ENCODE measurements at regions not wholly inside any gene's neighbourhood (a gene's known extent, or its start where the extent isn't known, plus 50 kb on each side); places are given as distances from the start of the nearest gene placed in this dataset.
A peak's percentile ranks its signal among the peaks of the same experiment; 100 is the strongest.

DNA sequence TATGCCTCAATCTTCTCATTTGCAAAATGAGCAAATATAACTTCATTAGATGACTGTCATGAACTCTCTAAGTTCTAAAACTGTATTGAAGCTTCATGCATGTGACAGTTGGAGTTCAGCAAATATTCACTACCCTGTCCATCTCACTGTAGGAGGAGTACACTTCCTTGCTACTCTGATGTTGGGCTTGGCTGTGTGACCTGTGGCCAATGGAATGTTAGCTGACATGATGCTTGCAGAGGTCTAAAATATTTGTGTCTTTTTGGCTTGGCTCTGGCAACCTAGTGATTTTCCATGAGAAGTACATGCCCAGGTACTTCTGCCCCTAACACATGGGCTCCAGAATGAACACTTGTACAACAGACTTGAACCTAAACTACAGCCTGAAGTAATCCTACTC lies 203.1 kb upstream of the ANKH start:
- no peak for TF ChIP-seq JUND (IDR thresholded peaks at IDR 0.05; ENCODE audit: low read depth)
- in situ Hi-C loops (cut with HindIII; ENCODE audit: low pct_unique_long_range_greater_than_20kb, low sequenced_read_pairs) = no loop called here

DNA sequence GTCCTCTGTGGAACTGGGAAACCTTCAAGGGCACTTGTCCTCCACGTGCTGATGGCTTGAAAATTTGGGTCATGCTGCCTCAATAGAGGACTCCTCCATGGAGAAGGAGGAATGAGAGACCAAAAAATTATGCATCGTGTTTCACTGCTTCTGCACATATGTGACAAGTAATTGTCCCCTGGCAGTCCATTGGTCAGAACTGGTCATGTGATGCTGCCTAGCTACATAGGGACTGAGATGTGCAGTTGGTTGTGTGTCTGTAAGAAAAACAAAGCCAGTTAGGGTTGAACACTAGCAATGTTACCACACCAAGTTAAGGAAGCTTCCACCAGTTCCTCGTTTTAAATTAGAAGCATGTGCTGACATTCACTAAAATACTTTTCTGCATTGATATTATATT lies 201.9 kb upstream of the ANKH start:
- DNase-seq (ENCODE audit: low read depth in 1 of 2, low spot score in 1 of 2) = no peak
- no peak for TF ChIP-seq JUND (IDR thresholded peaks at IDR 0.05; ENCODE audit: low read depth)
- in situ Hi-C loops (cut with HindIII; ENCODE audit: low pct_unique_long_range_greater_than_20kb, low sequenced_read_pairs) = no loop called here

More for the DNA sequence above, 203.1 kb upstream of the ANKH start:
- DNase-seq (ENCODE audit: low read depth in 1 of 2, low spot score in 1 of 2) = no peak

DNA sequence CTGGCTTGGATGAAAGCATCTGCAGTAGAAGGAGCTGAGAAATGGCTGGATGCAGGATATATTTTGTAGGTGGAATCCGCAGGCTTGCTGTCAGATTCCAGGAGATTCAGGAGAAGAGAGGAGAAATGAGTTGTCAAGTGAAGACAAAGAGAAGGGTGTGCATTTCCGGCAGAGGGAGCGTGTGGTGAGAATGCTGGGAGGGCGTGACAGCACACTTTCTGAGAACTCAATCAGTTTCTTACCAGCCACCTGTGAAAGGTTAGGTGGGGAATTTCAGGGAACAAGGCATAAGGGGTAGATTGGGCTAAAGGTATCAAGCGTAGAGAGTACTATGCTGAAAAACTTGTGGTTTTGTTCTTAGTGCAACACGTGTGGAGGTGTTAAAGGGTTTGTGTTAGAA lies 199.3 kb upstream of the ANKH start:
- no peak for DNase-seq (ENCODE audit: low read depth in 1 of 2, low spot score in 1 of 2)
- in situ Hi-C loops (cut with HindIII; ENCODE audit: low pct_unique_long_range_greater_than_20kb, low sequenced_read_pairs) = no loop called here
- TF ChIP-seq JUND (IDR thresholded peaks at IDR 0.05; ENCODE audit: low read depth) = no peak

DNA sequence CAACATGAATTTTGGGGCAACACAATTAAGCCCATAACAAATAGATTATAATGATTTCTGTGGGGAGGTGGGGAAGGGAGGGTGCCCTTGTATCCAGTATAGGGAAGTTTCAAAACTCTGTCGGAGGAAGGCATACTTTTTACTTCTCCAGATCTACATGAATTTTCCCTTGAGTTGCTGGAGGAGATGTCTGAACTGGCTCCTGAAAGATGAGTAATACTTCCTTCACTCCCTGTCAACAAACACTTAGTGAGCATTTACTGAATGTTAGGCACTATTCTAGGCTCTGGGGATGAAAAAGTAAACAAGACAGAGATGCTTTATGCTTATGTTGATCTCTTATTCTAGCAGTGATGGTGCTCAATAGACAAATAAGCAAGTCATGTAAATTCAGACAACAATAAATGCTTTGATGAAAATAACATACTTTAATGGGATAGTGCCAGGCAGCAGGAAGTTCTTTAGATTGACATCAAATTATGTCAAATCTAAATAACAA lies 197.9 kb upstream of the ANKH start:
- no peak for DNase-seq (ENCODE audit: low read depth in 1 of 2, low spot score in 1 of 2)
- TF ChIP-seq JUND (IDR thresholded peaks at IDR 0.05; ENCODE audit: low read depth) = no peak
- in situ Hi-C loops (cut with HindIII; ENCODE audit: low pct_unique_long_range_greater_than_20kb, low sequenced_read_pairs) = no loop called here

DNA sequence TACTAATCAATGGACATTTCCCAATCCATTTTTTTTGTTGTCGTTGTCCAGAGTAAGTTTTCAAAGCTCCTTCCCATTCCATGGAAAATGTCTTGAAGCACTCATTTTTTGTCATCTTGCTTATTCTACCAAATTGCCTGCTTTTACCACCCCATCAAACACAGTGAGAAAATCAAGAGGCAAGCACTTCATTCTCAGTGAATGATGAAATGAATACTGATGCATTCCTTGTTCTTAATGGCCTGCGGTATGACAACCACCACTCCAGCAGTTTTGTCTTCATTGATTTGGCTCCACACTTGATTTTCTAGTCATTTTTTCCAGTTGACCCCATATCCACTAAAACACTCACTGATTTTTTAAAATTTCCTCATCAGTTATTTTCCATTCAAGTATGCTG lies 193.5 kb upstream of the ANKH start:
- TF ChIP-seq JUND (IDR thresholded peaks at IDR 0.05; ENCODE audit: low read depth) = no peak
- in situ Hi-C loops (cut with HindIII; ENCODE audit: low pct_unique_long_range_greater_than_20kb, low sequenced_read_pairs) = no loop called here
- DNase-seq (ENCODE audit: low read depth in 1 of 2, low spot score in 1 of 2) = no peak

DNA sequence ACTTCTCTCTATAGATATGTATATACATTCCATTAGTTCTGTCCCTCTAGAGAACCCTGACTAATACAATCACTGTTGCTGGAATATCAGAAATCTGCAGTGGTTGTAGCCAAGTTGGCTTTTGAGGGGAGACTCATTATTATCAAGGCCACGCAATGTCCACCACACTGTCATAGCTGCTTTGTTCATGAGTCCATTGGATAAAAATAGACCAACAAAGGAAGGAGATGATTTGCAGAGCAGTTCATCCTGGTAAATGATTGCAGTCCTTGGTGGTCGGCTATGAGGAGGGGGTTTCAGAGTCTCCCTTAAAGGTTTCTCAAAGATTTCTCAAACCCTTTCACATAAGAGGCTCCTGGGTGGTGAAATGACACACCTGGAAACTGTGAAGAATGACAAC lies 192.8 kb upstream of the ANKH start:
- in situ Hi-C loops (cut with HindIII; ENCODE audit: low pct_unique_long_range_greater_than_20kb, low sequenced_read_pairs) = no loop called here
- DNase-seq (ENCODE audit: low read depth in 1 of 2, low spot score in 1 of 2) = no peak
- no peak for TF ChIP-seq JUND (IDR thresholded peaks at IDR 0.05; ENCODE audit: low read depth)

DNA sequence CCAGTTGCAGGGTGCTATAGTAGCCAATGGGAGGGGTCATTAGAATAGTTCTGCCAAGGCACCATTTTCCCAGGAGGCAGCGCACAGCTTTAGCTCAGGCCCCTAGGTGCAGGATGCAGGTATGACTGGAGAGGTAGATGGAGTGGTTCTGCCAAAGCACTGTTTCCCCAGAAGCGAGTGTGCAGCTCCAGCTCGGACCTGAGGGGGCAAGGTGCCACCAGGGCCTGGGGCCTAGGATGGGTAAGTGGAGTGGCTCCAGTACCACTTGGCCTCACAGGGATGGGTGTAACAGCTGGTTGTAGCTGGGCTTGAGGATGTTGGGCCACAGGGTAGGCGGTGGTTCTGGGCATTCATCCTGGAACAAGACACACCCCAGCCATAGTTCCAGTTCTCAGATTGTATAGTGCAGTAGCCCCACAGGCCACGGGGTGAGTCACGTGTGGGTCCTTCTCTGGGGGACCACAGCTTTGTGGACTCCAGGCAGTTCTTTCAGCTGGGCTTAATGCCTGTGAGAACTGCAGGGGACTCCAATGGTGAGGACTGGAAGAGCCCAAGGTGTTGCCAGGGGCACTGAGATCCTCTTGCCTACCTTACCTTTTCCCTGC lies 185.5 kb upstream of the ANKH start:
- TF ChIP-seq JUND (IDR thresholded peaks at IDR 0.05; ENCODE audit: low read depth) = no peak
- no peak for DNase-seq (ENCODE audit: low read depth in 1 of 2, low spot score in 1 of 2)
- in situ Hi-C loops (cut with HindIII; ENCODE audit: low pct_unique_long_range_greater_than_20kb, low sequenced_read_pairs) = no loop called here

DNA sequence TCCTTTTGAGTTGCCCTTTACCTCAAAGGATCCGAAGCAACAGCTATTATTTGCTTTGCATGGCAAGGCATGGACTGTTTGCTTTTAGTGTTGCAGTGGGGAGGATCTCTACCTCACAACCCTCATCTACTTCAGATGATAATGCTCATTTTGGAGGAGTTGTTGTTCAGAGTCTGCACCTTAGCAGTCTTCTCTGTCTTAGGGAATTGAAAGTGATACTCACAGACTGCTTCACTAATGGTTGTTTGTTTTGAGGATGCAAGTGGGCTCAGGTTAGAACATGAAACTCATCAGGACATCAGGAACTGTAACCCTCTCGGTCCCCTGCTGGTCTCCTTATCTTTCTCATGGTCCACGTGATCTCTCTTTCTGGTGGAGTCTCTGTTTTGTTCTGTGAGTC lies 172.9 kb upstream of the ANKH start:
- TF ChIP-seq JUND (IDR thresholded peaks at IDR 0.05; ENCODE audit: low read depth) = no peak

DNA sequence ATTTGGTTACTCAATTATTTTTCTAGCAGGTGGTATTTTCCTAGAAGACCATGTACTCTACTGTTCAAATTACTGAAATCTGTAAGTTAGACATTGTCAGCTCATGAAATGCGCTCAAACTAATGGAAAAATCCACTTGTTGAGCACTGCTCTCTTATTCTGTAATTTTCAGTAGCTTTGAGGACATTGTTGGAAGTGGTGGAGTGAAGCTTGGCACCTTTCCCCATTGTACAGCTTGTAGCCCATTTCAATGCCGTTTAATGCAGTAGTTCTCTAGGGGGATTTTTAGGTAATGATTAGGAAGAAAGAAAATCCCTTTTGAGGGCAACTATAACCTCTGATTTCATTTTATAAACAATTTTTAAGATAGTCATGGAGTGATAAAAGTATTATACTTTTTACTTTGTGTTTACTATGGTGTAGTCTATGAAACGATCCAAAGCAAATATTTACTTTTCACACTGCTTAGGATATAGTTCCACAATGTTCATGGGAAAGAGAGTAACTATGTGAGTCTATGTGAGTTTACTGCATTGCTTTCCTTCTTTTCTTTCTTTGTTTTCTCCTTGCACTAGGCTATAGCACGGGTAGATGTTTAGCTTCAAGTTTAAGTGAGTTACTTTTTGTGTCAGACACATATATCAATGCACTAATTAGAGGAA lies 165.8 kb upstream of the ANKH start:
- in situ Hi-C loops (cut with HindIII; ENCODE audit: low pct_unique_long_range_greater_than_20kb, low sequenced_read_pairs) = no loop called here
- TF ChIP-seq JUND (IDR thresholded peaks at IDR 0.05; ENCODE audit: low read depth) = no peak
- DNase-seq (ENCODE audit: low read depth in 1 of 2, low spot score in 1 of 2) = peak in 1 of 2 experiments; percentile 15

More for the DNA sequence above, 172.9 kb upstream of the ANKH start:
- in situ Hi-C loops (cut with HindIII; ENCODE audit: low pct_unique_long_range_greater_than_20kb, low sequenced_read_pairs) = no loop called here
- DNase-seq (ENCODE audit: low read depth in 1 of 2, low spot score in 1 of 2) = no peak

DNA sequence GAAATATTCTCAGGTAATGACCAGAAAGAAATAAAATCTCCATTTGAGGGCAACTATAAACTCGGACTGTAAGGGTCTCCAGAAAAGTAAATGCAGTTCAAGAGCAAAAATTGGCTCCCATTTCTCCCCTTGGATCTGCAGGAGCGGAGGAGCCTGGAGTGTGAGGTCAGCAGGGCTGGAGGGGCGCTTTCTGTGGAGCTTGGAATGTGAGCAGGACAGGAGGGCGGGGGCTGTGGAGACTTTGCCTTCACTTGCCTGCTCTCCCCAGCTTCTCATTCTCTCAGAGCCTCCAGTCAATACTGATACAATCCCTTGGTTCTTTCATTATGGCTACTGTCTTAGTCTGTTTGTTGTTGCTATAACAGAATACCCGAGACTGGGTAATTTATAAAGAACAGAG lies 162.8 kb upstream of the ANKH start:
- TF ChIP-seq JUND (IDR thresholded peaks at IDR 0.05; ENCODE audit: low read depth) = no peak
- DNase-seq (ENCODE audit: low read depth in 1 of 2, low spot score in 1 of 2) = no peak
- in situ Hi-C loops (cut with HindIII; ENCODE audit: low pct_unique_long_range_greater_than_20kb, low sequenced_read_pairs) = no loop called here

DNA sequence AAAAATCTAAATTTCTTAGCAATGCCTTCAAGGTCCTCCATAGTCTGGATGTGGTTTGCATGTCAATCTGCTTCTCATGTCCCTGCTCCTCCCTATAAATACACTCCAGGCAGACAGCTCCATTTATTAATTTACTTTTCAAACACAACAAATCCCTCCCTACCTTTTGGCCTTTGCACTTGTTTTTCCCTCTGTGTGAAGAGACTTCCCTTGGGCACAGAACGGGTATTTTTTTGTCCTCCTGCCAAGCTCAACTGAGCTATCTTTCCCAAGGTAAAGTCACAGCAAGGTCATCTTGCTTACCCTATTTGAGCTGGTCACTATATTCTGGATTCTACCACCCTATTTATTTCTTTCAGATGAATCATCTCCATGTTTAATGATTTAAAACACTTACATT lies 159.6 kb upstream of the ANKH start:
- in situ Hi-C loops (cut with HindIII; ENCODE audit: low pct_unique_long_range_greater_than_20kb, low sequenced_read_pairs) = no loop called here
- TF ChIP-seq JUND (IDR thresholded peaks at IDR 0.05; ENCODE audit: low read depth) = no peak
- DNase-seq (ENCODE audit: low read depth in 1 of 2, low spot score in 1 of 2) = no peak

DNA sequence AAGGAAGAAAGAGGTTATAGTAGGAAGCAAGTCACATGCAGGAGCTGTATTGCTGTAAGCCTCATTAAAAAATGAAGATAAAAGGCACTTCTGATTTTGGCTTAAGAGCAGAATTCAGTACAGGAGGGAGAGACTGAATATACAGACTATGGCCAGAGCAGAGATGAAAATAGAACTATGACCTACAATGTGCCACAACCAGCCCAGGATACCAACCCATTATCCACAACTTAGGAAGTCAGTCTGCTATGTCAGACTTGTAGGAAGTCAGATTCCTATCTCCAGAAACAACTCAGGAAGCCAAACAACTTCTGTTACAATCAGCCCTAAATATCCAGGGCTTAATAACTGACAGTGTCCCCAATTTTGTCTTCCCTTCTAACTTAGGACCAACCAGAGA lies 156.2 kb upstream of the ANKH start:
- TF ChIP-seq JUND (IDR thresholded peaks at IDR 0.05; ENCODE audit: low read depth) = no peak
- in situ Hi-C loops (cut with HindIII; ENCODE audit: low pct_unique_long_range_greater_than_20kb, low sequenced_read_pairs) = no loop called here
- DNase-seq (ENCODE audit: low read depth in 1 of 2, low spot score in 1 of 2) = no peak

DNA sequence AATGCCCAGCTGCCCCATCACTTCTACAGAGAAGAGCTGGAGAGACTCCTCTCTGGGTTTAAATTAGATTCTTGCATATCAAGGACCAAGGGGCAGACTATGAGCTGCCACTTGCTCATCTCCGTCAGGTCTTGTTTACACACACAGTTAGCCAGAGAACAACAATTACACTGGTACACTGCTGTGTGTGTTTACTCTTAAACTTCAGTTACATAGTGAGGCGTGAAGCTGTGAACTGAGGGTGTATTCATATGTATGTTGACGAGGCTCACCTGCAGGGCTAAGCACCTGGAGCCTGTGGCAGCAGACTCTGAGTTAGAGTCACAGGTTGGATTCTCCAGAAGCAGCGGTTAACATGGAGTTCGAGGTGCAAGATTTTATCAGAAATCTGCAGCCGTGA lies 155.4 kb upstream of the ANKH start:
- in situ Hi-C loops (cut with HindIII; ENCODE audit: low pct_unique_long_range_greater_than_20kb, low sequenced_read_pairs) = no loop called here
- TF ChIP-seq JUND (IDR thresholded peaks at IDR 0.05; ENCODE audit: low read depth) = no peak
- DNase-seq (ENCODE audit: low read depth in 1 of 2, low spot score in 1 of 2) = no peak
